ENCODE measurements at regions not wholly inside any gene's neighbourhood (a gene's known extent, or its start where the extent isn't known, plus 50 kb on each side); places are given as distances from the start of the nearest gene placed in this dataset.

- TF ChIP-seq CTCF (IDR thresholded peaks at IDR 0.05) (no peak), POLR2A (IDR thresholded peaks at IDR 0.05) (no peak)
Measured at GRCh38 chr5:63194126-63194525, 615.5 kb downstream of the LRRC70 start.
